ENCODE measurements at regions not wholly inside any gene's neighbourhood (a gene's known extent, or its start where the extent isn't known, plus 50 kb on each side); places are given as distances from the start of the nearest gene placed in this dataset.

GRCh38 chr2:78845664-78846185, 179.8 kb upstream of the REG3G start:
- CTCF ChIA-PET, result interaction anchor here (2.3 kb wide), 1 partner anchor 16 kb away, joined by 8 read pairs; no protein-coding TSS in a partner anchor

DNA sequence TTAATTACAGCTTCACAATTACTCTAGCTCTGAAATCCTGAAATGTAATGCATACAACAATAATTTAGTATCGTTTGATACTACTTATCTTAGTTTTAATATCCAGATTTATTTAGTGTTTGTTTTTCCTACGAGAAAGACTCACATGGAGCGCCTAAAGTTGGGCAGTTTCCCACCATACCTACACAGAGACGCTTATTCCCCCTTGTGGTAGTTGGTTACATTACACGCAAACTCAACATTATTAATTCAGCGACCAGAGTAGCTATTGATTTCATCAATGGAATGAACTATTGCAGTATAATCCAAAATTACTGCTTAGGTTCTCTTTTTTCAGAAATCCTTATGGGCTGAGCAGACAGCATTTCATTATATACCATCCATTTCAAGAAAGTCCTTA, 164.0 kb upstream of the REG3G start:
- Histone ChIP-seq H3K9me3 (ENCODE audit: control insufficient read depth, insufficient read depth, low read depth, low read length) (no peaks in the 10 kb centered on the region), H3K4me3 (ENCODE audit: low read depth, low read length) (no peak overlapping the region), H3K4me1 (ENCODE audit: control insufficient read depth, insufficient read depth, low read length) (no peaks in the 10 kb centered on the region), H3K36me3 (ENCODE audit: control insufficient read depth in 2 of 2, insufficient read depth in 1 of 2, low read length in 2 of 2) (no peaks in the 10 kb centered on the region), H3K27ac (ENCODE audit: extremely low read depth, low read depth, low read length) (no peak overlapping the region)
- no peak for TF ChIP-seq ZNF16 (tag by site-specific recombination; IDR thresholded peaks at IDR 0.05; ENCODE audit: low read depth)
- TF ChIP-seq SCRT2 (tag by site-specific recombination; IDR thresholded peaks at IDR 0.05), result no peak
- no peak for TF ChIP-seq ZNF311 (tag by site-specific recombination; IDR thresholded peaks at IDR 0.05; ENCODE audit: borderline replicate concordance)
- no peak for TF ChIP-seq ZNF169 (tag by site-specific recombination; IDR thresholded peaks at IDR 0.05)
- no peak for TF ChIP-seq ZNF768 (tag by site-specific recombination; IDR thresholded peaks at IDR 0.05)
- ChIA-PET POLR2A (no interaction called here), CTCF (interaction anchor here (0.6 to 1.8 kb wide), 11 partner anchors 9 to 1908 kb away, joined by 3 to 9 read pairs (median 3); no protein-coding TSS in a partner anchor)

More at GRCh38 chr2:78845664-78846185, 179.8 kb upstream of the REG3G start:
- POLR2A ChIA-PET, result no interaction called here
- H3K9me3 ChIP-seq (ENCODE audit: control insufficient read depth, insufficient read depth, low read depth, low read length), result no peaks in the 10 kb centered on the region
- H3K4me1 ChIP-seq (ENCODE audit: control insufficient read depth, insufficient read depth, low read length), result no peaks in the 10 kb centered on the region
- no peaks in the 10 kb centered on the region for H3K36me3 ChIP-seq (ENCODE audit: control insufficient read depth in 2 of 2, insufficient read depth in 1 of 2, low read length in 2 of 2)
- H3K4me3 ChIP-seq (ENCODE audit: low read depth, low read length), result no peak overlapping the region
- TF ChIP-seq ZNF701 (tag by site-specific recombination; IDR thresholded peaks at IDR 0.05) (no peak), ZNF394 (tag by site-specific recombination; IDR thresholded peaks at IDR 0.05; ENCODE audit: borderline replicate concordance) (no peak), ZFP37 (tag by site-specific recombination; IDR thresholded peaks at IDR 0.05) (no peak), ZNF768 (tag by site-specific recombination; IDR thresholded peaks at IDR 0.05) (no peak), ZFP3 (tag by site-specific recombination; IDR thresholded peaks at IDR 0.05; ENCODE audit: low read depth) (no peak), SP2 (tag by site-specific recombination; IDR thresholded peaks at IDR 0.05) (no peak), SP3 (tag by site-specific recombination; IDR thresholded peaks at IDR 0.05) (no peak), INSM2 (tag by site-specific recombination; IDR thresholded peaks at IDR 0.05) (no peak), GLI2 (tag by site-specific recombination; IDR thresholded peaks at IDR 0.05; ENCODE audit: borderline replicate concordance, low read depth) (no peak), OVOL3 (tag by site-specific recombination; IDR thresholded peaks at IDR 0.05) (no peak), ZNF324 (tag by site-specific recombination; IDR thresholded peaks at IDR 0.05) (no peak), ZNF830 (tag by site-specific recombination; IDR thresholded peaks at IDR 0.05; ENCODE audit: low read depth) (no peak), KLF16 (tag by site-specific recombination; IDR thresholded peaks at IDR 0.05) (no peak), ZBTB17 (tag by site-specific recombination; IDR thresholded peaks at IDR 0.05) (no peak), SETDB1 (IDR thresholded peaks at IDR 0.05; ENCODE audit: insufficient read length, low read length) (no peak), ZNF654 (tag by site-specific recombination; IDR thresholded peaks at IDR 0.05; ENCODE audit: low read depth) (no peak)
- TF ChIP-seq, protein P1, sequence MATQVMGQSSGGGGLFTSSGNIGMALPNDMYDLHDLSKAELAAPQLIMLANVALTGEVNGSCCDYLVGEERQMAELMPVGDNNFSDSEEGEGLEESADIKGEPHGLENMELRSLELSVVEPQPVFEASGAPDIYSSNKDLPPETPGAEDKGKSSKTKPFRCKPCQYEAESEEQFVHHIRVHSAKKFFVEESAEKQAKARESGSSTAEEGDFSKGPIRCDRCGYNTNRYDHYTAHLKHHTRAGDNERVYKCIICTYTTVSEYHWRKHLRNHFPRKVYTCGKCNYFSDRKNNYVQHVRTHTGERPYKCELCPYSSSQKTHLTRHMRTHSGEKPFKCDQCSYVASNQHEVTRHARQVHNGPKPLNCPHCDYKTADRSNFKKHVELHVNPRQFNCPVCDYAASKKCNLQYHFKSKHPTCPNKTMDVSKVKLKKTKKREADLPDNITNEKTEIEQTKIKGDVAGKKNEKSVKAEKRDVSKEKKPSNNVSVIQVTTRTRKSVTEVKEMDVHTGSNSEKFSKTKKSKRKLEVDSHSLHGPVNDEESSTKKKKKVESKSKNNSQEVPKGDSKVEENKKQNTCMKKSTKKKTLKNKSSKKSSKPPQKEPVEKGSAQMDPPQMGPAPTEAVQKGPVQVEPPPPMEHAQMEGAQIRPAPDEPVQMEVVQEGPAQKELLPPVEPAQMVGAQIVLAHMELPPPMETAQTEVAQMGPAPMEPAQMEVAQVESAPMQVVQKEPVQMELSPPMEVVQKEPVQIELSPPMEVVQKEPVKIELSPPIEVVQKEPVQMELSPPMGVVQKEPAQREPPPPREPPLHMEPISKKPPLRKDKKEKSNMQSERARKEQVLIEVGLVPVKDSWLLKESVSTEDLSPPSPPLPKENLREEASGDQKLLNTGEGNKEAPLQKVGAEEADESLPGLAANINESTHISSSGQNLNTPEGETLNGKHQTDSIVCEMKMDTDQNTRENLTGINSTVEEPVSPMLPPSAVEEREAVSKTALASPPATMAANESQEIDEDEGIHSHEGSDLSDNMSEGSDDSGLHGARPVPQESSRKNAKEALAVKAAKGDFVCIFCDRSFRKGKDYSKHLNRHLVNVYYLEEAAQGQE (tag by site-specific recombination; IDR thresholded peaks at IDR 0.05), result no peak
- TF ChIP-seq, protein P2, sequence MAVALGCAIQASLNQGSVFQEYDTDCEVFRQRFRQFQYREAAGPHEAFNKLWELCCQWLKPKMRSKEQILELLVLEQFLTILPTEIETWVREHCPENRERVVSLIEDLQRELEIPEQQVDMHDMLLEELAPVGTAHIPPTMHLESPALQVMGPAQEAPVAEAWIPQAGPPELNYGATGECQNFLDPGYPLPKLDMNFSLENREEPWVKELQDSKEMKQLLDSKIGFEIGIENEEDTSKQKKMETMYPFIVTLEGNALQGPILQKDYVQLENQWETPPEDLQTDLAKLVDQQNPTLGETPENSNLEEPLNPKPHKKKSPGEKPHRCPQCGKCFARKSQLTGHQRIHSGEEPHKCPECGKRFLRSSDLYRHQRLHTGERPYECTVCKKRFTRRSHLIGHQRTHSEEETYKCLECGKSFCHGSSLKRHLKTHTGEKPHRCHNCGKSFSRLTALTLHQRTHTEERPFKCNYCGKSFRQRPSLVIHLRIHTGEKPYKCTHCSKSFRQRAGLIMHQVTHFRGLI (tag by site-specific recombination; IDR thresholded peaks at IDR 0.05), result no peak
- H3K27ac ChIP-seq (ENCODE audit: extremely low read depth, low read depth, low read length), result no peak overlapping the region

All from HEK293 (cell line).